ENCODE measurements at regions not wholly inside any gene's neighbourhood (a gene's known extent, or its start where the extent isn't known, plus 50 kb on each side); places are given as distances from the start of the nearest gene placed in this dataset.

DNA sequence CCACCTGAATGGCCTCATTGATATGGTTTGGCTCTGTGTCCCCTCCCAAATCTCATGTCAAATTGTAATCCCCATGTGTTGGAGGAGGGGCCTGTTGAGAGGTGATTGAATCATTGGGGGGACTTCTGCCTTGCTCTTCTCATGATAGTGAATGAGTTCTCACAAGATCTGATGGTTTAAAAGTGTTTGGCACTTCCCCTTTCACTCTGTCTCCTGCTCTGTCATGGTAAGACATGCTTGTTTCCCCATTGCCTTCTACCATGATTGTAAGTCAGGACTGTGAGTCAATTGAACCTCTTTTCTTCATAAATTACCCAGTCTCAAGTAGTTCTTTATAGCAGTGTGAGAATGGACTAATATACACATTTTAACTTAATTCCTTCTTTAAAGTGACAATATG lies 146.8 kb upstream of the KCNJ3 start:
- TF ChIP-seq CTCF (IDR thresholded peaks at IDR 0.05) (no peak), POLR2A (IDR thresholded peaks at IDR 0.05) (no peak)
